Stimulated activated CD8-positive, alpha-beta memory T cell treated with anti-CD3 and anti-CD28 coated beads, Interleukin-12 subunit alpha, Interleukin-12 subunit beta, amount 100 ng/mL, for 1 hour (primary cell): ENCODE measurements at regions not wholly inside any gene's neighbourhood (a gene's known extent, or its start where the extent isn't known, plus 50 kb on each side); places are given as distances from the start of the nearest gene placed in this dataset.

ENCODE experiments used
- DNase-seq: peaks from one replicate; pipeline ENCODE4 v3.0.0-alpha.2; 2020; ENCODE audit warnings: low read depth

- DNase-seq: no peak
These were observed 54.4 kb upstream of the HS3ST1 start for GRCh38 chr4:11483046-11483445.

DNA sequence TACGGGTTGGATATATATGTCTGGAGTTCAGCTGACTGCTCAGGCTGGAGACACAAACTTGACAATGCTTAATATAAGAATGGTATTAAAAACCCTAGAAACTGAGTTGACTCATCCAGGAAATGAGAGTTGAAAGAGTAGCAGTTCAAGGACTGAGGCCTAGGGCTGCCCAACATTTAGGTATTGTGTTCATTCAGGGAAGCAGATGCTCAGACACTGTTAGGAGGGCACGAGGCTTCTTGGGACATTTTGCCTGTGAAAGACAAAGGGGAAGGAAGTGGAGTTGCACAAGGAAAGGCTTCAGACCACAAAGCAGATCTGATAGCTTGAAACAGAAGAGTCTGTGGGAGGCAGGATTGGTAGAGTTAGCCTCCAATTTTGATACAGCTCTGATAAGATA, 52.0 kb upstream of the HS3ST1 start:
- DNase-seq: no peak
